CD8-positive, alpha-beta memory T cell (primary cell): ENCODE measurements at regions not wholly inside any gene's neighbourhood (a gene's known extent, or its start where the extent isn't known, plus 50 kb on each side); places are given as distances from the start of the nearest gene placed in this dataset.
A peak's percentile ranks its signal among the peaks of the same experiment; 100 is the strongest.

Experiments
- CTCF ChIA-PET: fragments of 350-600 bp; sonication (Branson Sonifier 250); formaldehyde crosslinking; loops from one replicate; lab custom pipeline; 2021; ENCODE audit warnings: antibody characterized with exemption; lab: Charles Lee
- POLR2A ChIA-PET: fragments of 350-600 bp; sonication (Branson Sonifier 250); formaldehyde crosslinking; loops from one replicate; lab custom pipeline; 2021; ENCODE audit warnings: antibody characterized with exemption; lab: Charles Lee
- DNase-seq, 5 donors: peaks; one replicate each; pipeline versions ENCODE4 v3.0.0 to v3.0.0-alpha.2; 2020 to 2022; ENCODE audit warnings: mixed read lengths in 1 of 5
- H3K27ac ChIP-seq: one replicate; pipeline ENCODE4 v1.7.0; 2013; ENCODE audit warnings: low read depth, mild to moderate bottlenecking, low read length, moderate library complexity
- H3K27me3 ChIP-seq: 2 replicates; pipeline ENCODE4 v1.7.0; 2013; ENCODE audit warnings: low read length, mild to moderate bottlenecking; ENCODE audit not compliant: insufficient read depth, poor library complexity, severe bottlenecking
- H3K36me3 ChIP-seq: 2 replicates; pipeline ENCODE4 v1.7.0; 2013; ENCODE audit warnings: mild to moderate bottlenecking, low read length, moderate library complexity; ENCODE audit not compliant: insufficient read depth
- H3K4me1 ChIP-seq: 2 replicates; pipeline ENCODE4 v1.7.0; 2013; ENCODE audit warnings: mild to moderate bottlenecking, low read length, moderate library complexity; ENCODE audit not compliant: insufficient read depth
- H3K4me3 ChIP-seq: 2 replicates; pipeline ENCODE4 v1.7.0; 2013; ENCODE audit warnings: mild to moderate bottlenecking, low read length
- H3K9me3 ChIP-seq: 2 replicates; pipeline ENCODE4 v1.7.0; 2013; ENCODE audit warnings: mild to moderate bottlenecking, low read length
- H3K27ac Mint-ChIP-seq, 8 donors: one replicate each; pipeline ENCODE4 v1.8.0; 2020 to 2021; ENCODE audit warnings: mixed read lengths in 8 of 8, mild to moderate bottlenecking in 6 of 8, inconsistent platforms in 3 of 8, moderate library complexity in 3 of 8
- H3K27me3 Mint-ChIP-seq, 2 donors: one replicate each; pipeline ENCODE4 v1.8.0; 2020 to 2021; ENCODE audit warnings: mixed read lengths in 2 of 2, mild to moderate bottlenecking in 1 of 2, moderate library complexity in 1 of 2
- H3K36me3 Mint-ChIP-seq, 3 donors: one replicate each; pipeline ENCODE4 v1.8.0; 2020 to 2021; ENCODE audit warnings: mixed read lengths in 3 of 3, inconsistent platforms in 1 of 3, mild to moderate bottlenecking in 1 of 3
- H3K4me1 Mint-ChIP-seq, 3 donors: one replicate each; pipeline ENCODE4 v1.8.0; 2020 to 2021; ENCODE audit warnings: mixed read lengths in 3 of 3, inconsistent platforms in 1 of 3, mild to moderate bottlenecking in 1 of 3
- H3K4me3 Mint-ChIP-seq, 7 donors: one replicate each; pipeline ENCODE4 v1.8.0; 2020 to 2021; ENCODE audit warnings: mixed read lengths in 7 of 7, mild to moderate bottlenecking in 6 of 7, moderate library complexity in 4 of 7, inconsistent platforms in 2 of 7
- H3K9me3 Mint-ChIP-seq, 5 donors: one replicate each; pipeline ENCODE4 v1.8.0; 2020 to 2022; ENCODE audit warnings: mixed read lengths in 5 of 5, mild to moderate bottlenecking in 3 of 5, moderate library complexity in 2 of 5, inconsistent platforms in 1 of 5

GRCh38 chr3:124674336-124674735 is 55.9 kb upstream of the UMPS start:
- no peaks in the 10 kb centered on the region for H3K27me3 ChIP-seq
- peaks cover 11% of the 10 kb centered on the region for H3K4me1 ChIP-seq
- H3K9me3 ChIP-seq: no peaks in the 10 kb centered on the region
- ChIA-PET CTCF (no interaction called here), POLR2A (no interaction called here)
- no peak overlapping the region for H3K27ac ChIP-seq
- Mint-ChIP-seq H3K27ac (no peak overlapping the region), H3K9me3 (peaks cover 4 to 7% (median 5%) of the 10 kb centered on the region in 5 donors), H3K36me3 (peaks cover 3 to 24% (median 6%) of the 10 kb centered on the region in 3 donors), H3K4me1 (peaks cover 14 to 20% (median 14%) of the 10 kb centered on the region in 3 donors), H3K4me3 (no peak overlapping the region), H3K27me3 (peaks cover 0 to 1% of the 10 kb centered on the region in 2 donors)
- H3K36me3 ChIP-seq: no peaks in the 10 kb centered on the region
- H3K4me3 ChIP-seq: no peak overlapping the region
- DNase-seq: no peak

GRCh38 chr3:124676236-124676635 is 54.0 kb upstream of the UMPS start:
- Mint-ChIP-seq H3K36me3 (peaks cover 3 to 17% (median 4%) of the 10 kb centered on the region in 3 donors), H3K27me3 (peaks cover 0 to 3% of the 10 kb centered on the region in 2 donors)

GRCh38 chr3:124679048-124679638 is 51.1 kb upstream of the UMPS start:
- H3K27ac ChIP-seq: no peak overlapping the region
- Mint-ChIP-seq H3K4me3 (no peak overlapping the region), H3K27me3 (peaks cover 0 to 7% of the 10 kb centered on the region in 2 donors), H3K27ac (no peak overlapping the region), H3K4me1 (no peaks in the 10 kb centered on the region), H3K36me3 (peaks cover 2 to 15% (median 3%) of the 10 kb centered on the region in 3 donors), H3K9me3 (no peaks in the 10 kb centered on the region)
- no peaks in the 10 kb centered on the region for H3K9me3 ChIP-seq
- no peak for DNase-seq
- ChIA-PET CTCF (interaction anchor here (3.1 kb wide), 1 partner anchor 9 kb away, joined by 14 read pairs; no protein-coding TSS in a partner anchor), POLR2A (no interaction called here)
- H3K36me3 ChIP-seq: no peaks in the 10 kb centered on the region
- no peaks in the 10 kb centered on the region for H3K4me1 ChIP-seq
- no peaks in the 10 kb centered on the region for H3K27me3 ChIP-seq
- no peak overlapping the region for H3K4me3 ChIP-seq

More at GRCh38 chr3:124676236-124676635, 54.0 kb upstream of the UMPS start:
- Histone ChIP-seq H3K36me3 (no peaks in the 10 kb centered on the region), H3K27me3 (no peaks in the 10 kb centered on the region), H3K4me1 (peaks cover 5% of the 10 kb centered on the region), H3K9me3 (no peaks in the 10 kb centered on the region), H3K4me3 (no peak overlapping the region), H3K27ac (no peak overlapping the region)
- no peak overlapping the region for H3K4me3 Mint-ChIP-seq
- H3K27ac Mint-ChIP-seq: peak overlapping the region in 1 of 8 donors; percentile 25
- ChIA-PET CTCF (no interaction called here), POLR2A (no interaction called here)
- peaks cover 6 to 12% (median 8%) of the 10 kb centered on the region in 3 donors for H3K4me1 Mint-ChIP-seq
- DNase-seq: no peak
- peaks cover 0 to under 1% (median 0%) of the 10 kb centered on the region in 5 donors for H3K9me3 Mint-ChIP-seq
